ENCODE measurements at regions not wholly inside any gene's neighbourhood (a gene's known extent, or its start where the extent isn't known, plus 50 kb on each side); places are given as distances from the start of the nearest gene placed in this dataset.
A peak's percentile ranks its signal among the peaks of the same experiment; 100 is the strongest.

DNA sequence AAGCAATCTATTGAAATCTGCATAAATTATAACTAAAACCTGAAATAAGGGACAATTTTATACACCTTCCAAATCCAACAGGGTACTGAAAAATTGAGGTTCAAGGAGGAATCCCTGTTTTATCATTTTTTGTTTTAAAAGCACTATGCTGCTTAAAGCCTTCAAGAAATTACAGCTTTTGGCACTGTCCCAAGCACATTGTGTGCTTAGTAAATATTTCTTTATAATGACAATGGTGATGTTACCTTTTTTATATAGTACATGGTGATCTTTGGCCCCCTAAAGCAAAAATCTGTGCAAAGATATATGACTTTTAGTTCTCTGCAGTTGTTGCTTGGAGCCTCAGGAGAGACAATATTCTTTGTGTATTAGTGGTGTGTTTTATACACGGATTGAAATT lies 71.6 kb upstream of the EFEMP1 start:
- Histone ChIP-seq H3K27me3 (ENCODE audit: low read length) (no peaks in the 10 kb centered on the region), H3K27ac (ENCODE audit: low read length) (no peak overlapping the region), H3K4me3 (ENCODE audit: low read length) (no peak overlapping the region), H3K9me2 (replicated peaks; ENCODE audit: insufficient read depth, low read length) (no peaks in the 10 kb centered on the region), H3K79me2 (ENCODE audit: low read length) (no peaks in the 10 kb centered on the region), H2AFZ (ENCODE audit: low read length) (no peak overlapping the region), H4K20me1 (ENCODE audit: insufficient read depth, low read depth, low read length) (no peaks in the 10 kb centered on the region), H3K9me3 (ENCODE audit: low read length) (no peaks in the 10 kb centered on the region), H3K36me3 (ENCODE audit: insufficient read depth, low read length) (no peaks in the 10 kb centered on the region), H3K4me1 (ENCODE audit: low read length) (no peaks in the 10 kb centered on the region), H3K9ac (ENCODE audit: low read length) (no peak overlapping the region), H3K4me2 (ENCODE audit: low read depth, low read length, poor library complexity, severe bottlenecking) (no peak overlapping the region)
- no peak for DNase-seq

DNA sequence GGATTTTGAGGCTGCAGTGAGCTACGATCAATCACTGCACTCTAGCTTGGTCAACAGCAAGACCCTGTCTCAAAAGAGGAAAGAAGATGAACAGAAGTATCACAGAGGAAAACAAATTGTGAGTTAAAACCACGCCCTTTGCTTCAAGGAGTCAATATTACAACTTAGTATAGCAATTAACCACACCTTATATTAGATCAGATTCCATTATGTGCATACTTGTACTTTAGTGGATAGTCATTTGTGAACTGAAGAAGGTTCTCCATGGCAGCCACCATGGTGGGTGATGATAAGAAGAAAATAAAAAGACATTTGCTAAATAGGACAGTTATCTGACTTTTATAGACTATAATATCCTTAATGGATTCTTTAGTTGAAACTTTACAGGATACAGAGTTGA lies 72.3 kb upstream of the EFEMP1 start:
- Histone ChIP-seq H3K4me1 (ENCODE audit: low read length) (no peaks in the 10 kb centered on the region), H4K20me1 (ENCODE audit: insufficient read depth, low read depth, low read length) (no peaks in the 10 kb centered on the region), H2AFZ (ENCODE audit: low read length) (no peak overlapping the region), H3K4me3 (ENCODE audit: low read length) (no peak overlapping the region), H3K79me2 (ENCODE audit: low read length) (no peaks in the 10 kb centered on the region), H3K27me3 (ENCODE audit: low read length) (no peaks in the 10 kb centered on the region), H3K27ac (ENCODE audit: low read length) (no peak overlapping the region), H3K9me2 (replicated peaks; ENCODE audit: insufficient read depth, low read length) (no peaks in the 10 kb centered on the region), H3K4me2 (ENCODE audit: low read depth, low read length, poor library complexity, severe bottlenecking) (no peak overlapping the region), H3K9ac (ENCODE audit: low read length) (no peak overlapping the region), H3K9me3 (ENCODE audit: low read length) (no peaks in the 10 kb centered on the region), H3K36me3 (ENCODE audit: insufficient read depth, low read length) (no peaks in the 10 kb centered on the region)
- DNase-seq, result no peak

DNA sequence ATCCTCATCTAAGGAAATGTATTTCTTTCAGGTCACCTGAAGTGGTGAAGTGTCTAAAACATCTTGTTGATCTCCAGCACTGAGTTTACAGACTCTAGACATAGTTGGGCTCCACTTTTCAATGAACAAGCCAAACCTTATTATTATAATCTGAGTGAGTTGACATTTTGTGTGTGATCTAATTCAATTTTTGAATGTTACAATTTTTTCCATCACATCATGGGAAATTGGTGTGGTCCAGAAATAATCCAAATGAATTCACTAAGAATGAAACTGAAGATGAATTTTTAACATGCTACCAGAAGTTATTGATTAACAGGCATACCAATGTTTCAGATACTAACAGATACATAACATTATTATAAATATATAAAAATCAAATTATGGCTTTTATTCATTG lies 75.6 kb upstream of the EFEMP1 start:
- H3K9ac ChIP-seq (ENCODE audit: low read length), result no peak overlapping the region
- H4K20me1 ChIP-seq (ENCODE audit: insufficient read depth, low read depth, low read length), result no peaks in the 10 kb centered on the region
- H3K4me1 ChIP-seq (ENCODE audit: low read length), result no peaks in the 10 kb centered on the region
- H3K9me2 ChIP-seq (replicated peaks; ENCODE audit: insufficient read depth, low read length), result no peaks in the 10 kb centered on the region
- no peak overlapping the region for H2AFZ ChIP-seq (ENCODE audit: low read length)
- DNase-seq, result no peak
- no peaks in the 10 kb centered on the region for H3K9me3 ChIP-seq (ENCODE audit: low read length)
- H3K4me3 ChIP-seq (ENCODE audit: low read length), result no peak overlapping the region
- H3K27ac ChIP-seq (ENCODE audit: low read length), result no peak overlapping the region
- H3K27me3 ChIP-seq (ENCODE audit: low read length), result no peaks in the 10 kb centered on the region
- no peak overlapping the region for H3K4me2 ChIP-seq (ENCODE audit: low read depth, low read length, poor library complexity, severe bottlenecking)
- H3K36me3 ChIP-seq (ENCODE audit: insufficient read depth, low read length), result no peaks in the 10 kb centered on the region
- H3K79me2 ChIP-seq (ENCODE audit: low read length), result no peaks in the 10 kb centered on the region

DNA sequence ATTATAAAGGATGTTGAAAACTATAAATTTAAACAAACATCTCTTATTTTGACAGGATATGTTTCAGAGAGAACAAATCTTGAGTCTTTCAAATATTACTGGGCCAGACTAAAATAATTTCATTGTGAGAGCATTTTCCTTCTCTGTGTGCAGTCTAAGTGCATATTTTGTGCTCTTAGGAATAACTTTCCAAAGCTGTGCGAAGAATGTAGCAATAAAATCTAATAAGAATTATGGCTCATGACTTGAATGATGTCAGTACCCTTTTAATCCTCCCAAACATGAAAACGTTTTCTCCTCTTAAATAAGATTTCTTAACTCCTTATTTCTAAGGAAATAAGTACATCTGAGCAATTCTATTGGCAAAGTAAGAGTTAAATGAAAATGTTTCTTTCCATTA lies 76.2 kb upstream of the EFEMP1 start:
- no peaks in the 10 kb centered on the region for H3K9me2 ChIP-seq (replicated peaks; ENCODE audit: insufficient read depth, low read length)
- H2AFZ ChIP-seq (ENCODE audit: low read length), result no peak overlapping the region
- H3K79me2 ChIP-seq (ENCODE audit: low read length), result no peaks in the 10 kb centered on the region

DNA sequence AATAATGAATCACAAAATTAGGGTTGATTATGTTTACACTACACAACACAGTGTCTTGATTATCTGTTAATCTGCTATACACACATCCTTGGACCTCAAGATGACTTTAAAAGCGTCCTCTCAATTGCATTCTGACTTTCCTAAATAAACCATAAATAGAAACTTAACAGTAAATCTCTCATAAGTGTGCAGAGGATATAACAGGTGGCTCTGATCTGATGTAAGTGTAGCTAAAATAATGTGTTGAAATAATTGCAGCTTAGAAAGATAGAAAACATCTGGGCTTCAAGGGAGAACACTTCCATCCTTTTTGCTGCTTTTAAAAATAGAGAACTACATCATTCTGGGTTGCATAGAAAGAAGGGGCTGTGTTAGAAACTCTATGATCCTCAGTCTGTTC lies 78.4 kb upstream of the EFEMP1 start:
- no peaks in the 10 kb centered on the region for H3K9me2 ChIP-seq (replicated peaks; ENCODE audit: insufficient read depth, low read length)
- no peak overlapping the region for H3K4me2 ChIP-seq (ENCODE audit: low read depth, low read length, poor library complexity, severe bottlenecking)
- H3K9me3 ChIP-seq (ENCODE audit: low read length), result no peaks in the 10 kb centered on the region
- H3K4me1 ChIP-seq (ENCODE audit: low read length), result no peaks in the 10 kb centered on the region
- no peaks in the 10 kb centered on the region for H3K79me2 ChIP-seq (ENCODE audit: low read length)
- no peak overlapping the region for H3K4me3 ChIP-seq (ENCODE audit: low read length)
- no peaks in the 10 kb centered on the region for H3K36me3 ChIP-seq (ENCODE audit: insufficient read depth, low read length)
- H3K27me3 ChIP-seq (ENCODE audit: low read length), result no peaks in the 10 kb centered on the region
- no peak overlapping the region for H3K27ac ChIP-seq (ENCODE audit: low read length)
- H3K9ac ChIP-seq (ENCODE audit: low read length), result no peak overlapping the region
- H2AFZ ChIP-seq (ENCODE audit: low read length), result no peak overlapping the region
- no peak for DNase-seq
- H4K20me1 ChIP-seq (ENCODE audit: insufficient read depth, low read depth, low read length), result no peaks in the 10 kb centered on the region

More for the DNA sequence above, 76.2 kb upstream of the EFEMP1 start:
- no peak overlapping the region for H3K4me2 ChIP-seq (ENCODE audit: low read depth, low read length, poor library complexity, severe bottlenecking)
- H3K4me3 ChIP-seq (ENCODE audit: low read length), result no peak overlapping the region
- no peaks in the 10 kb centered on the region for H4K20me1 ChIP-seq (ENCODE audit: insufficient read depth, low read depth, low read length)
- H3K9ac ChIP-seq (ENCODE audit: low read length), result no peak overlapping the region
- H3K27me3 ChIP-seq (ENCODE audit: low read length), result no peaks in the 10 kb centered on the region
- H3K27ac ChIP-seq (ENCODE audit: low read length), result no peak overlapping the region
- H3K9me3 ChIP-seq (ENCODE audit: low read length), result no peaks in the 10 kb centered on the region
- H3K36me3 ChIP-seq (ENCODE audit: insufficient read depth, low read length), result no peaks in the 10 kb centered on the region
- no peaks in the 10 kb centered on the region for H3K4me1 ChIP-seq (ENCODE audit: low read length)
- no peak for DNase-seq

DNA sequence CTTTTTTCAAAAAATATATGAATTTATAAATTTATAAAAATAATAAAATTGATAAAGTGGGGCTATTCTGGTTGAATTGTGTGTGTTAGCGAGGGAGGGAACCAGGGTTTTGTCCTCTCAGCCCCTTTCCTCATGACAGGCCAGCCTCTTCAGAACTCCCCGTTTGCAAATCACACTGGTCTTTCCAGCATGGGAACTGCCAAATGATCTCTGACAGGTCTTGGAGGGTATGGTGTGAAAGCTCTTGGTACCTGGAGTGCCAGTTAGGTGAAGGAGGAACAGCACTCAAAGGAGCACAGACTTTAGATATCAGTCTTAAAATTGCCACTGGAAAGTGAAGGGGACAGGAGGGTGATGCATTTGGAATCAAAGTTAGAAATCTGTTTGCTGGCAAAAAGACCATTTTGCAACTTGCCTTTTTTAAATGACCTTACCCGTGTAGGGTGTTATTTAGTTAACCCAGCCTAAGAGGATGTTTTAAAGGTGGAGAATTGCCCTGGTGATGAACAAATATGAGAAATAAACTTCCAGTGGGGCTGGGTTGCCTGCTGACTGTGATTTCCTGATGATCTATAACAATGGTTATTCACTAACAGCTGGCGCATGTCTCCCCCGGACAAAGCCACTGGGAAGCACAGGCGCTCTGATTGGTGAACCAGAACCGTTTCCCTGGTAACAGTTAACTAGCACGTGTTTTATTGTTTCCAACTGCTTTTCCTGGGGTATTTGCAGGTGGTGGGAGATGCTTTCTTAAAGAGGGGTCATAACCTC lies 85.3 kb upstream of the EFEMP1 start:
- Histone ChIP-seq H3K36me3 (ENCODE audit: insufficient read depth, low read length) (no peaks in the 10 kb centered on the region), H3K27ac (ENCODE audit: low read length) (no peak overlapping the region), H3K9me2 (replicated peaks; ENCODE audit: insufficient read depth, low read length) (no peaks in the 10 kb centered on the region), H3K4me1 (ENCODE audit: low read length) (no peaks in the 10 kb centered on the region), H4K20me1 (ENCODE audit: insufficient read depth, low read depth, low read length) (no peaks in the 10 kb centered on the region), H3K27me3 (ENCODE audit: low read length) (no peaks in the 10 kb centered on the region), H3K4me3 (ENCODE audit: low read length) (no peak overlapping the region), H3K4me2 (ENCODE audit: low read depth, low read length, poor library complexity, severe bottlenecking) (no peak overlapping the region), H2AFZ (ENCODE audit: low read length) (no peak overlapping the region), H3K9me3 (ENCODE audit: low read length) (no peaks in the 10 kb centered on the region), H3K79me2 (ENCODE audit: low read length) (no peaks in the 10 kb centered on the region), H3K9ac (ENCODE audit: low read length) (no peak overlapping the region)
- no peak for DNase-seq

- Histone ChIP-seq H3K9ac (ENCODE audit: low read length) (no peak overlapping the region), H3K36me3 (ENCODE audit: insufficient read depth, low read length) (no peaks in the 10 kb centered on the region), H3K27me3 (ENCODE audit: low read length) (no peaks in the 10 kb centered on the region), H3K27ac (ENCODE audit: low read length) (no peak overlapping the region), H2AFZ (ENCODE audit: low read length) (no peak overlapping the region), H4K20me1 (ENCODE audit: insufficient read depth, low read depth, low read length) (no peaks in the 10 kb centered on the region), H3K79me2 (ENCODE audit: low read length) (no peaks in the 10 kb centered on the region), H3K4me2 (ENCODE audit: low read depth, low read length, poor library complexity, severe bottlenecking) (no peak overlapping the region), H3K4me1 (ENCODE audit: low read length) (no peaks in the 10 kb centered on the region), H3K9me3 (ENCODE audit: low read length) (no peaks in the 10 kb centered on the region), H3K4me3 (ENCODE audit: low read length) (no peak overlapping the region), H3K9me2 (replicated peaks; ENCODE audit: insufficient read depth, low read length) (no peaks in the 10 kb centered on the region)
- peak; percentile 56 for DNase-seq
Measured at GRCh38 chr2:56009758-56010458, 86.3 kb upstream of the EFEMP1 start.

DNA sequence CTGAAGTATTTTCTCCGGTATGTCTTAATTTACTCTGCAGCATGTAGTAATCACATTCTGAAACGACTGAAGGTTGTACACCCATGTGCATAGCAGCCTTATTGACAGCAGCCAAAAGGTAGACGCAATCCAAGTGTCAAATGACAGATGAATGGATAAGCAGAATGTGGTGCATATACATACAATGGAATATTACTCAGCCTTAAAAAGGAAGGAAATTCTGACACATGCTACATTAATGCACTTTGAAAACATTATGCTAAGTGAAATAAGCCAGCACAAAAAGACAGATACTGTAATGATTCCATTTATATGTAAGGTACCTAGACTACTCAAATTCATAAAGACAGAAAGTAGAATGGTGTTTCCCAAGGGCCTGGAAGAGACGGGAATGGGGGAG lies 88.0 kb upstream of the EFEMP1 start:
- Histone ChIP-seq H3K27me3 (ENCODE audit: low read length) (no peaks in the 10 kb centered on the region), H4K20me1 (ENCODE audit: insufficient read depth, low read depth, low read length) (no peaks in the 10 kb centered on the region), H3K4me2 (ENCODE audit: low read depth, low read length, poor library complexity, severe bottlenecking) (no peak overlapping the region), H3K9me2 (replicated peaks; ENCODE audit: insufficient read depth, low read length) (no peaks in the 10 kb centered on the region), H3K9me3 (ENCODE audit: low read length) (no peaks in the 10 kb centered on the region), H3K4me3 (ENCODE audit: low read length) (no peak overlapping the region), H3K4me1 (ENCODE audit: low read length) (no peaks in the 10 kb centered on the region), H3K36me3 (ENCODE audit: insufficient read depth, low read length) (no peaks in the 10 kb centered on the region), H2AFZ (ENCODE audit: low read length) (no peak overlapping the region), H3K79me2 (ENCODE audit: low read length) (no peaks in the 10 kb centered on the region), H3K9ac (ENCODE audit: low read length) (no peak overlapping the region), H3K27ac (ENCODE audit: low read length) (no peak overlapping the region)
- DNase-seq, result no peak

All from Karpas-422 (cell line).